ENCODE measurements at regions not wholly inside any gene's neighbourhood (a gene's known extent, or its start where the extent isn't known, plus 50 kb on each side); places are given as distances from the start of the nearest gene placed in this dataset.

- Histone ChIP-seq H3K36me3 (no peaks in the 10 kb centered on the region), H3K9me3 (no peaks in the 10 kb centered on the region), H3K4me1 (no peaks in the 10 kb centered on the region), H3K4me3 (replicated peaks in 1 of 3) (no peak overlapping the region), H3K27me3 (no peaks in the 10 kb centered on the region), H3K27ac (no peak overlapping the region)
- WGBS, 2 donors: 79 to 92% methylated on average over 2 of the region's 2 CpGs
- TF ChIP-seq POLR2A (IDR thresholded peaks at IDR 0.05): no peak
- TF ChIP-seq CTCF (IDR thresholded peaks at IDR 0.05): no peak
- DNase-seq: no peak
- intact Hi-C loops (cut with DNase I): no loop called here
Observed at GRCh38 chrY:15162211-15162610, 637.9 kb downstream of the NLGN4Y start.

GRCh38 chrY:15179890-15180289 lies 655.6 kb downstream of the NLGN4Y start:
- Histone ChIP-seq H3K4me1 (no peaks in the 10 kb centered on the region), H3K27ac (no peak overlapping the region), H3K36me3 (no peaks in the 10 kb centered on the region), H3K4me3 (replicated peaks in 1 of 3) (no peak overlapping the region), H3K9me3 (no peaks in the 10 kb centered on the region), H3K27me3 (no peaks in the 10 kb centered on the region)
- TF ChIP-seq CTCF (IDR thresholded peaks at IDR 0.05) (no peak), POLR2A (IDR thresholded peaks at IDR 0.05) (no peak)
- 50 to 58% methylated on average over 2 of the region's 2 CpGs for WGBS, 2 donors
- no peak for DNase-seq
- intact Hi-C loops (cut with DNase I): no loop called here

- TF ChIP-seq CTCF (IDR thresholded peaks at IDR 0.05) (peak in 1 of 6 experiments; percentile 21), POLR2A (IDR thresholded peaks at IDR 0.05) (no peak)
- Histone ChIP-seq H3K36me3 (no peaks in the 10 kb centered on the region), H3K27me3 (no peaks in the 10 kb centered on the region), H3K4me1 (no peaks in the 10 kb centered on the region), H3K27ac (no peak overlapping the region), H3K4me3 (replicated peaks in 1 of 3) (no peak overlapping the region), H3K9me3 (no peaks in the 10 kb centered on the region)
- 40 to 44% methylated on average over 2 of the region's 2 CpGs for WGBS, 2 donors
- peak; percentile 1 to 2 for DNase-seq
- intact Hi-C loops (cut with DNase I): no loop called here
Observed at GRCh38 chrY:15229056-15229455, 704.7 kb downstream of the NLGN4Y start.

GRCh38 chrY:15239596-15240132 lies 715.3 kb downstream of the NLGN4Y start:
- WGBS, 2 donors: 90 to 100% methylated on average over 1 of the region's 1 CpG
- Histone ChIP-seq H3K27me3 (no peaks in the 10 kb centered on the region), H3K36me3 (no peaks in the 10 kb centered on the region), H3K27ac (no peak overlapping the region), H3K4me1 (no peaks in the 10 kb centered on the region), H3K9me3 (no peaks in the 10 kb centered on the region), H3K4me3 (replicated peaks in 1 of 3) (no peak overlapping the region)
- intact Hi-C loops (cut with DNase I): no loop called here
- DNase-seq: no peak
- TF ChIP-seq CTCF (IDR thresholded peaks at IDR 0.05) (no peak), POLR2A (IDR thresholded peaks at IDR 0.05) (no peak)

- Histone ChIP-seq H3K27me3 (no peaks in the 10 kb centered on the region), H3K36me3 (no peaks in the 10 kb centered on the region), H3K27ac (no peak overlapping the region), H3K9me3 (no peaks in the 10 kb centered on the region), H3K4me1 (no peaks in the 10 kb centered on the region), H3K4me3 (replicated peaks in 1 of 3) (no peak overlapping the region)
- no peak for TF ChIP-seq CTCF (IDR thresholded peaks at IDR 0.05)
- TF ChIP-seq POLR2A (IDR thresholded peaks at IDR 0.05): no peak
- DNase-seq: peak; percentile 56 to 66
- WGBS, 2 donors: 35 to 37% methylated on average over 2 to 3 of the region's 3 CpGs
- intact Hi-C loops (cut with DNase I): no loop called here
Observed at GRCh38 chrY:15259286-15259685, 735.0 kb downstream of the NLGN4Y start.
